ENCODE measurements at regions not wholly inside any gene's neighbourhood (a gene's known extent, or its start where the extent isn't known, plus 50 kb on each side); places are given as distances from the start of the nearest gene placed in this dataset.

- H3K36me3 Mint-ChIP-seq (ENCODE audit: low read depth), result no peaks in the 10 kb centered on the region
- Histone ChIP-seq H3K4me1 (ENCODE audit: control insufficient read depth, insufficient read depth, low read length) (no peaks in the 10 kb centered on the region), H3K9ac (ENCODE audit: extremely low read depth, low read length, poor library complexity, severe bottlenecking) (no peak overlapping the region), H3K9me3 (ENCODE audit: control insufficient read depth, low read length) (no peaks in the 10 kb centered on the region), H3K36me3 (ENCODE audit: control insufficient read depth, insufficient read depth, low read length) (no peaks in the 10 kb centered on the region), H3K27me3 (ENCODE audit: control insufficient read depth, insufficient read depth, low read length, poor library complexity, severe bottlenecking) (no peaks in the 10 kb centered on the region), H3K4me3 (ENCODE audit: low read length) (no peak overlapping the region), H3K27ac (ENCODE audit: low read depth, low read length) (no peak overlapping the region)
- DNase-seq, result no peak
- H3K9me3 Mint-ChIP-seq, result no peaks in the 10 kb centered on the region
- TF ChIP-seq CTCF (conservative IDR thresholded peaks at IDR 0.05), result no peak
- H3K27ac Mint-ChIP-seq, result no peak overlapping the region
- WGBS, 2 experiments (ENCODE audit: insufficient coverage in 1 of 2, insufficient read length in 1 of 2), result 91% methylated on average over 2 of the region's 2 CpGs; no CpG with 5 or more reads in 1 of the 2 experiments
- H3K4me3 Mint-ChIP-seq, result no peak overlapping the region
- no peaks in the 10 kb centered on the region for H3K4me1 Mint-ChIP-seq
- peaks cover 2% of the 10 kb centered on the region for H3K27me3 Mint-ChIP-seq (ENCODE audit: insufficient read depth)
Observed at GRCh38 chr2:133828913-133829312, 260.6 kb upstream of the NCKAP5 start.

GRCh38 chr2:133829450-133830020 is 261.3 kb upstream of the NCKAP5 start:
- WGBS, 2 experiments (ENCODE audit: insufficient coverage in 1 of 2, insufficient read length in 1 of 2), result 74 to 100% methylated on average over 2 to 3 of the region's 3 CpGs
- no peak for DNase-seq
- Mint-ChIP-seq H3K9me3 (no peaks in the 10 kb centered on the region), H3K27ac (no peak overlapping the region), H3K36me3 (ENCODE audit: low read depth) (no peaks in the 10 kb centered on the region), H3K4me1 (no peaks in the 10 kb centered on the region), H3K27me3 (ENCODE audit: insufficient read depth) (peaks cover 2% of the 10 kb centered on the region), H3K4me3 (no peak overlapping the region)
- no peak for TF ChIP-seq CTCF (conservative IDR thresholded peaks at IDR 0.05)
- H3K4me3 ChIP-seq (ENCODE audit: low read length), result no peak overlapping the region
- H3K9me3 ChIP-seq (ENCODE audit: control insufficient read depth, low read length), result no peaks in the 10 kb centered on the region
- no peaks in the 10 kb centered on the region for H3K27me3 ChIP-seq (ENCODE audit: control insufficient read depth, insufficient read depth, low read length, poor library complexity, severe bottlenecking)
- H3K36me3 ChIP-seq (ENCODE audit: control insufficient read depth, insufficient read depth, low read length), result no peaks in the 10 kb centered on the region
- H3K4me1 ChIP-seq (ENCODE audit: control insufficient read depth, insufficient read depth, low read length), result no peaks in the 10 kb centered on the region
- no peak overlapping the region for H3K9ac ChIP-seq (ENCODE audit: extremely low read depth, low read length, poor library complexity, severe bottlenecking)
- no peak overlapping the region for H3K27ac ChIP-seq (ENCODE audit: low read depth, low read length)

- no peak for DNase-seq
- Histone ChIP-seq H3K27me3 (ENCODE audit: control insufficient read depth, insufficient read depth, low read length, poor library complexity, severe bottlenecking) (no peaks in the 10 kb centered on the region), H3K4me3 (ENCODE audit: low read length) (no peak overlapping the region), H3K9me3 (ENCODE audit: control insufficient read depth, low read length) (no peaks in the 10 kb centered on the region), H3K27ac (ENCODE audit: low read depth, low read length) (no peak overlapping the region), H3K9ac (ENCODE audit: extremely low read depth, low read length, poor library complexity, severe bottlenecking) (no peak overlapping the region), H3K36me3 (ENCODE audit: control insufficient read depth, insufficient read depth, low read length) (no peaks in the 10 kb centered on the region), H3K4me1 (ENCODE audit: control insufficient read depth, insufficient read depth, low read length) (no peaks in the 10 kb centered on the region)
- TF ChIP-seq CTCF (conservative IDR thresholded peaks at IDR 0.05), result no peak
- Mint-ChIP-seq H3K9me3 (no peaks in the 10 kb centered on the region), H3K4me3 (no peak overlapping the region), H3K36me3 (ENCODE audit: low read depth) (no peaks in the 10 kb centered on the region), H3K4me1 (no peaks in the 10 kb centered on the region), H3K27ac (no peak overlapping the region), H3K27me3 (ENCODE audit: insufficient read depth) (no peaks in the 10 kb centered on the region)
- WGBS, 2 experiments (ENCODE audit: insufficient coverage in 1 of 2, insufficient read length in 1 of 2), result 91 to 100% methylated on average over 1 of the region's 1 CpG
Observed at GRCh38 chr2:133833746-133834145, 265.5 kb upstream of the NCKAP5 start.
